GM19025 (cell line): ENCODE measurements at regions not wholly inside any gene's neighbourhood (a gene's known extent, or its start where the extent isn't known, plus 50 kb on each side); places are given as distances from the start of the nearest gene placed in this dataset.
"Not testable (repeated sequence)": the region's sequence is repeated elsewhere in the genome, so short reads cannot be mapped to it uniquely, and the experiment has no call there.

Experiments
- ATAC-seq: cut with Tn5 transposase; IDR thresholded peaks from one replicate; pipeline ENCODE4 v1.9.1; 2021; ENCODE audit warnings: mild to moderate bottlenecking, low read depth, moderate library complexity; ENCODE audit not compliant: unreplicated experiment

DNA sequence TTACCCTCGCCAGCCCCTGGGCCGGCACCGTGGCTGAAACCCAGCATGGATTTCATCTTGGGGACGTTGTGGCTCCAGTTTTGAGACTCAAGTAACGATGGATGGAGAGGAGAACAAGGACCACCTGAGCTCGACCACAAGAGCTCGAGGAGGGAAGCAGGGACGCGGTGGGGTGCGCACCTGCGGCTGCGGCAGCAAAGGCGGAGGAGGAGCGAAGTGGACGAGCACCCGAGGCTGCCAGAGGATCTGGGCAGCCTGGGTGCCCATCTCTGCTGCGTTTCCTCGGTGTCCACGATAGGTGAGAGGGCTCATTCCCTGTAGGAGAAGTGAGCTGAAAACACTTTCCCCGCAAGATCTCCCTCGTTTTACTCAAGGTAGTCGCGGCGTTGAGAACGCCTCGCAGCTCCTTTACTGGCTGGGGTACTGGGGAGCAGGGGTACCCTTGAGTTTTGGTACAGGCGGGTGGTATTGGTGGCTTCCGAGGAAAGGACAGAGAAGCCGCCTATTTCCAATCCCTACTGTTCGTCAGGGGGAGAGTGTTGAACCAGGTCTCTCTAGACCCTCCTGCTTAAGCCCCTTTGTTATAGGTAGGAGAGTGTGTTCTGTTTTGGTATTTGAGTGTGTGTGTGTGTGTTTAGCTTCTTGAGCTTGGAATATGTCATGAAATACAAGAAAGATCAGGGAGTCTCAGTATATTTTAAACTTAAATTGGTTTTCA, 137.7 kb downstream of the TRIM27 start:
- ATAC-seq, result no peak

DNA sequence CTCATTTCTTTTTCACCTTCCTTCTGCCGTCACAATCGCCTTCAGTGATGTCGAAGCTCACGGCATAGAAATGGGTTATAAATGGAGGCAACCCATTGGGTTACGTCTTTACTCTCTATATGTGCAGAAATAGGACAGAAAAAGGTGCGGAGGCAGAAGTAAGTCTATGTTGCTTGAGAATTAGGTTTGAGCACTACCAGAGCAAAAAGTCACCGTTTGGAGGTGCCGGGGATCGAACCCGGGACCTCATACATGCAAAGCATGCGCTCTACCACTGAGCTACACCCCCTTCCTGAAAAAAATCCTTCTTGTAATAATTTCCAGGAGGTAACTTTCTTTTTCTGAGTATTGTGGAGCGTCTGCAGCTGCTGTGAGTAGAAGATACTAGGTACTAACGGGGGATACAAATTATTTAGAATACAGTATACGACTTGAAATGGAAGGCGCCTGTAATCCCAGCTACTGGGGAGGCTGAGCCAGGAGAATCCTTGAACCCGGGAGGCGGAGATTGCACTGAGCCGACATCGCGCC, 134.2 kb downstream of the TRIM27 start:
- no peak for ATAC-seq

DNA sequence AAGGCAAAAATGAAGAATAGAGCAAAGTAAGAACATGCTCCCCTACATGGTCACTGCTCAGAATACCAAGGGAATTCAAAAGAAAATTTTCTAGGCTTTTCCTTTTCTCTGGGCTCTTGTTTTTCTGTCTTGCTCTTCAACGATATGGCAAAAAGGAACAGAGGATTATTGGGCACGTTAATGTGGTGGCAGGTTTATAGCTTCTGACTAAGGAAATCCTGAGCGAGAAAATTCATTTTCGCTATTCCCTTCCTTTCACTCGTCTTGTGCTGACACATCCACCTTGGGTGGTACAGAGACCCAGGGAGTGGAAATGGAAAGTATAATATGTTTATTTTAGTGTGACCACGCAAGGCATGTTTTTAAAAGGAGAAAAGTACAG, 132.8 kb downstream of the TRIM27 start:
- no peak for ATAC-seq

DNA sequence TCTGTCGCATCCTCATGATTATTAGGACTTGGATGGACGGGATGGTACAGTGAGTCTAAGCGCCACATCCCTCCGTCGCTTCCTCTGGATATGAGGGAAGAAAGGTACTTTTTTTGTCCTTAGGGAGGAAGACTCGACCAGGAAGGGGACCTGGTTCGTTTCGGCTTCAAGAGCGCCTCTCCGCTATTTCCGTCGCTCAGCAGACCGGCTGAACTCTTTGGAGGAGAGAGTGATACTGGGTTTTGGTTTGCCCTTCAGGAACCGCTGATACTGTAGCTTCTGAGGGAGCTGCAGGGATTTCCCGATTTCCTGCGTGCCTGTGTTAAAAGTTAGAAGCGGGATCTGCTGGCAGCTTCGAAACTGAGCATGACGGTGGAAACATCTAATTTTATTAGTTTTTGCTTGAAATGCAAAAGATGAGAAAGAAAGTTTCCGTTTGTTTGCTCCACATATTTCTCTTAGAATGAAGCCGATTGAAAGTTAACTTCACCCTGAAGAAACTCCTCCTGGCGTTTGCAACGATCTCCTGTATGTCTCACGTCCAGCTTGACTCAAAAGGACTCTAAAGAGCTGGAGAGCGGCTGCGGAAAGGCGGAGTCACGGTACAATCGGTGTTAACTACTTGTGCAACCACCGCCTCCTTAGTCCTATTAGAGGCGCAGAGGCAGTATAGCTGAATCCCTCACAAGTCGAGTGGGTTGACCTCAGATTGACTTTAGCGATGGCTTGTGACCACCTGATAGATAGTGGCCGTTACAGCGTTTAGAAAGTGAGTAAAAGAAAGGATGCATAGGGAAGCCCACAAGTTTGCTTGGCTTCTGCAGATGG, 129.4 kb downstream of the TRIM27 start:
- no peak for ATAC-seq

DNA sequence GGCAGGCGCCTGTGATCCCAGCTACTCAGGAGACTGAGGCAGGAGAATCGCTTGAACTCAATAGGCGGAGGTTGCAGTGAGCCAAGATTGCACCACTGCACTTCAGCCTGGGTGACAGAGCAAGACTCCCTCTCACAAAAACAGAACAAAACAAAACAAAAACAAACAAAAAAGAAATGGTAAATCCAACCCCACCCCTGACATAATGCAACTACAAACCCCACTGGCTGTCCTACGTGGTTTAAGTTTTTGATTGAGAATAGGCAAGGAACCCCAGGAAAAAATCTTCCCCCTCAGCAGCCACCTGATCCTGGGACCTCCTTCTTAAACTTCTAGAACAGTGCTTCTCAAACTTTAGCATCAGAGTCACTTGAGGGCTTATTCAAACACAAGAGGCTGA, 123.1 kb downstream of the TRIM27 start:
- ATAC-seq, result not testable (repeated sequence)

DNA sequence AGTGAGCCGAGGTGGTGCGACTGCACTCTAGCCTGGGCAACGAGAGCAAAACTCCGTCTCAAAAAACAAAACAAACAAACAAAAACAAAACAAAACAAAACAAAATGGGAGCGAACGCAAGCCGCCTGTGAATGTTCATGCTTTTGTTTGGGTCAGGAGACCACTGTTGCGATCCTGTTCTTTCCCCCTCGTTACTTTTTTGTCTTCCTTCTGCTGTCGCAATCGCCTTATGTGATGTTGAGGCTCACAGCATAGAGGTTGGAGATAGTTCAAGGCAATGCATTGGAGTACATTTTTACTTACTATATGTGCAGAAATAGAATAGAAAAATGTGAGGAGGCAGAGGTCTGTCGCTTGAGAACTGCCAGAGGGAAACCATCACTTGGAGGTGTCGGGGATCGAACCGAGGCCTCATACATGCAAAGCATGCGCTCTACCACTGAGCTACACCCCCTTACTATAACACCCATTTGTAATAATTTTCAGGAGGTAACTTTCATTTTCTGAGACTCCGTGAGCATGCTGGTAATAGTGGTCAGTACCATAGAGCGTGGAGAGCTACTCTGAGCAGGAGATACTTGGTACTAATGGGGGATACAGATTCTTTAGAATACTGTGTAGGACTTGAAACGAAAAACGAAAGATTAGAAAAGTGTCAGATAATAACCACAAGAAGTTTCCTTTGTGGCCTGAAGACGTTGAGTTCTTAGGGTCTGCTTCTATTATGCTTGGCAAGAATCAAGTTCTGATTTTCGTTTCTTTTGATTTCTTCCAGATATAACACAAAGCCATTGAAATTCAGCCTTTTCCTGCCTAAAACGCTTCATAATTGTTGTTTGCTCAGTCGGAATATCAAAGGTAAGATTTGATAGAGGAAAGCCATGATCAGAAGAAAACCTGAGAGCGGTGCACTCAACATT, 121.1 kb downstream of the TRIM27 start:
- ATAC-seq, result no peak

DNA sequence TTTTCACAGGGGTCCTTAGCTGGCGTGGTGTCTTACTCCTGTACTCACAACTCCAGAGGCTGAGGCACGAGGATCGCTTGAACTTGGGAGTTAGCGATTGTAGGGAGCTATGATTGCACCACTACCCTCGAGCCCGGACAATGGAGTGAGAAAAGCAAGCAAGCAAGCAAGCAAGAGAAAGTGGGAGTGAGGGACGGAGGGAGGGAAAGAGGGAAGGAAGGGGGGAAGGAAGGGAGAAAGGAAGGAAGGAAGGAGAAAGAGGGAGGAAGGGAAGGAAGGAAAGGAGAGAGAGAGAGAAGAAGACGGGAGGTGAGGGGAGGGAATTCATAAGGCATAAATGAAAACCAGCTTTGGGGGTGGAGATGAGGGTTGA, 120.5 kb downstream of the TRIM27 start:
- ATAC-seq, result no peak

DNA sequence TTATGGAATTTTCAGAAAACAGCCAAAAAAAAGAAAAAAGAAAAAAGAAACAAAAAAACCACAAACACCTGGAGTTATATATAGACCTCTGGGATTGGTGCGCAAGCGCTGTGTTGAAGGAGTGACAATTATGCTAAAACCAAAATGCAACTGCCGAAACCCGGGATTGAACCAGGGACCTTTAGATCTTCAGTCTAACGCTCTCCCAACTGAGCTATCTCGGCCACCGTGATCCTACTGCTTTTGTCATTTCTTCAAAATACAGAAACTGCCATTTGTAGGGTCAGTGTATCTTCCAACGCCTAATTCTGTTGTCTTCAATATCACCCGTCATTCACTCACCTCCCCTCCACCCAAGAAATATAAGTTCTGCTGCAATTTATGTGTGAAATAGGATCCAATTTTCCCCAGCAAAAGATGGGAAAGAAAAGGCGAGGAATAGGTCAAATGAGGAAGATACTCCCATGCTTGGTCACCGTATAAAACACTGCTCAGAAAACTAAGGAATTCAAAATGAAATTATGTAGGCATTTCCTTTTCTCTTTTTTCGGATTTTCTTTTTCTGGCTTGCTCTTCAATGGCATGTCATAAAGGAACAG, 116.0 kb downstream of the TRIM27 start:
- no peak for ATAC-seq

DNA sequence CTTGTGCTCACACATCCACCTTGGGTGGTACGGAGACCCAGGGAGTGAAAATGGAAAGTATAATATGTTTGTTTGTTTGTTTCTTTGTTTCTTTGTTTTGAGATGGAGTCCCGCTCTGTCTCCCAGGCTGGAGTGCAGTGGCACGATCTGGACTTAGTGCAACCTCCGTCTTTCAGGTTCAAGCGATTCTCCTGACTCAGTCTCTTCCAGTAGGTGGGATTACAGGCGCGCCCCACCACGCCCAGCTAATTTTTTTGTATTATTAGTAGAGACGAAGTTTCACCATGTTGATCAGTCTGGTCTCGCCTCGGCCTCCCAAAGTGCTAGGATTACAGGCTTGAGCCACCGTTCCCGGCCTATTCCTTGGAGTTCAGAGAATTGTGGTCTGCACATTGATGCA, 115.4 kb downstream of the TRIM27 start:
- no peak for ATAC-seq

DNA sequence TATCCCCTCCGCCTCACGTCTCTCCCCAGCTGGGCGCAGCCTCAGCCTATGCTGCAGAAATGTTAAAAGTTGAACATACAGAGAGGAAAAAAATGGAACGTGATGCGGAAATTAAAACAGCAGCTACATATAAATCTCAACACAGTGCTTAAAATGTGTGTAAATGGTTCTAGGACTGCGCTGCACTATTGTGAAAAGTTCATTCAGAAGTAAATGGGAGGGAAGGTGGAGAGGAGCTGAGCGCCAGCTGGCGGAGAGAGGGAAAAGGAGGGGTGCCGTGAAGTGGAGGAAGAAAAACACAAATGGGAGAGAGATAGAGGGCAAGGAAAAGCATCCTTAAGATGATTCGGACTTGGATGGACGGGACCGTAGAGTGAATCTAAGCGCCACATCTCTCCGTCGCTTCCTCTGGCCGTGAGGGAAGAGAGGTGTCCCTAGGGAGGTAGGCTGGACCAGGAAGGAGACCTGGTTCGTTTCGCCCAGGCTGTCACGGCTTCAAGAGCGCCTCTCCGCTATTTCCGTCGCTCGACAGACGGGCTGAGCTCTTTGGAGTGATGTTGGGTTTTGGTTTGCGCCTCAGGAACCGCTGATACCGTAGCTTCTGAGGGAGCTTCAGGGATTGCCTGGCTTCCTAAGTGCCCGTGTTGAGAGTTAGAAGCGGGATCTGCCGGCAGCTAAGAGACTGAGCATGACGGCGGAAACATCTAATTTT, 113.7 kb downstream of the TRIM27 start:
- ATAC-seq, result no peak

DNA sequence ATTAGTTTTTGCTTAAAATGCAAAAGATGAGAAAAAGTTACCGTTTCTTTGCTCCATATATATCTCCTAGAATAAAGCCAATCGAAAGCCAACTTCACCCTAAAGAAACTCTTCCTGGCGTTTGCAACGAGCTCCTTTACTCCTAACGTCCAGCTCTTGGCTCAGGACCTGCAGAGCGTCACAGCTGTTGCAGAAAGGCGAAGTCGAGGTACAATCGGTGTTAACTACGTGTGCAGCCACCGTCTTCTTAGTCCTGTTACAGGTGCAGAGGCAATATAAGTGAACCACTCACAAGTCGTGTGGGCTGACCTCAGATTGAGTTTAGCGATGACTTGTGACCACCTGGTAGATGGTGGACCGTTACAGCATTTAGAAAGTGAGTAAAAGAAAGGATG, 113.1 kb downstream of the TRIM27 start:
- ATAC-seq, result no peak

DNA sequence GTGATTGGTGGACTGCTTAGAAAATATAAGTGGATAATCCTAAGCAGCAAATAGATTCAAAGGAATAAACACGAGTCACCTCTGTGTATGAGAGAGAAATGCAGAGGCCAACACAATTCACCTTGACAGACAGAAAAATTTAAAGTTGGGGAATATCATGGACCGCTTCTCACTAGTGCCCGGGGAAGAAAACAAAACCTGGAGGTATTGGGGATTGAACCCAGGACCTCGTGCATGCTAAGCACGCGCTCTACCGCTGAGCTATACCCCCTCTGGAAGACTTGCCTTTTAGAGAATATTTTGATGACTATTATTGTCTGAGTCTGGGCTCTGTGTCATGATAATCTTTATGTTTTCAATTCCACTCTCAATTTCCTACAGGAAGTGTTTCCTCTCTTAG, 111.9 kb downstream of the TRIM27 start:
- no peak for ATAC-seq

DNA sequence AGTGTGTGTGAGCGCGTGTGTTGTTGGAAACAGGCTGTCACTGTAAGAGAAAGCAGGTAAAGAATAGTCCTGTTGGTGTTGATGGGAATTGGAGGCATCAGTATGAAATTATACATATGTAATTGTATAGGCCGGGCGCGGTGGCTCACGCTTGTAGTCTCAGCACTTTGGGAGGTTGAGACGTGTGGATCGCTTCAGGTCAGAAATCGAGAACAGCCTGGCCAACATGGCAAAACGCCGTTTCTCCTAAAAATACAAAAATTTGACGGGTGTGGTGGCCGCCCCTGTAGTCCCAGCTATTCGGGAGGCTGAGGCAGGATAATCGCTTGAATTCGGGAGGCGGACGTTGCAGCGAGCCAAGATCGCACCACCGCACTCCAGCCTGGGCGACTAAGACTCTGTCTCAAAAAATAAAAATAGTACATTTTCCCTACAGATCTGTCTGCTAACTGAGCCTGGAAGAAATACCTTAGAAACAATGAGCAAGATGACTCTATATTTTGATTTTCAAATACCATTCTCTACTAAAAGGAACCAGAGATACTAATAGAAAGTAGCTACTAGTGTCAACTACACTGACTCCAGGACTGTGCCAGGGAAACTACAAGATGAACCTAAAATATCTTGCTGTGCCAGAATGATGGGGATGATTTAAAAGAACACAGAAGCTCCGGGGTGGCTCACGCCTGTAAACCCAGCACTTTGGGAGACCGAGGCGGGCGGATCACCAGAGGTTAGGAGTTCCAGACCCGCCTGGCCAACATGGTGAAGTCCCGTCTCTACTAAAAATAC, 110.8 kb downstream of the TRIM27 start:
- ATAC-seq, result no peak

DNA sequence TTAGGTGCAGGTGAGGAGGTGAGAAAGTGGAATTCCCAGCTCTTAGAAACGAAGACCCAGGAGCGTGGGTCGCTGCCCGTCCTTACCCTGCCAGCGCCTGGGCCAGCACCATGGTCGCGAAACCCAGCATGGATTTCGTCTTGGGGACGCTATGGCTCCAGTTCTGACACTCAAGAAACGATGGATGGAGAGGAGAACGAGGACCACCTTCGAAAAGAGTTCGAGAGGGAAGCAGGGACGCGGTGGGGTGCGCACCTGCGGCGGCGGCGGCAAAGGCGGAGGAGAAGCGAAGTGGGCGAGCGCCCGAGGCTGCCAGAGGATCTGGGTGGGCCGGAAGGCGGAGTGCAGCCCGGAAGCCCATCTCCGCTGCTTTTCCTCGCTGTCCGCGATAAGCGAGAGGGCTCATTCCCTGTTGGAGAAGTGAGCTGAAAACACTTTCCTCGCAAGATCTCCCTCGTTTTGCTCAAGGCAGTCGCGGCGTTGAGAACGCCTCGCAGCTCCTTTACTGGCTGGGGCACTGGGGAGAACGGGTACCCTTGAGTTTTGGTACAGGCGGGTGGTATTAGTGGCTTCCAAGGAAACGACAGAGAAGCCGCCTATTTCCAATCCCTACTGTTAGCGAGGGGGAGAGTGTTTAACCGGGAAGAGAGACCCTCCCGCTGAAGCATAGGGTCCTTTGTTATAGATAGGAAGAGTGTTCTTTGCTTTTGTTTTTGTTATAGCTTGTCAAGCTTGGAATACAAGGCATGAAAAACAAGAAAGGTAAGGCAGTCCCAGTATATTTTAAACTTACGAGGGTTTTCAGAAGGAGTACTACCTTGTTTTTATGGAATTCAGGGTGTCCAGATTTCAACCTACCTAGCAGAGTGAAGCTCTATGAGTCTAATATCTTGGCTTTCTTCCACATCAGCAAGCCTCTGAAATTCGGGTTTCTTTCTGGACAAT, 109.5 kb downstream of the TRIM27 start:
- no peak for ATAC-seq

DNA sequence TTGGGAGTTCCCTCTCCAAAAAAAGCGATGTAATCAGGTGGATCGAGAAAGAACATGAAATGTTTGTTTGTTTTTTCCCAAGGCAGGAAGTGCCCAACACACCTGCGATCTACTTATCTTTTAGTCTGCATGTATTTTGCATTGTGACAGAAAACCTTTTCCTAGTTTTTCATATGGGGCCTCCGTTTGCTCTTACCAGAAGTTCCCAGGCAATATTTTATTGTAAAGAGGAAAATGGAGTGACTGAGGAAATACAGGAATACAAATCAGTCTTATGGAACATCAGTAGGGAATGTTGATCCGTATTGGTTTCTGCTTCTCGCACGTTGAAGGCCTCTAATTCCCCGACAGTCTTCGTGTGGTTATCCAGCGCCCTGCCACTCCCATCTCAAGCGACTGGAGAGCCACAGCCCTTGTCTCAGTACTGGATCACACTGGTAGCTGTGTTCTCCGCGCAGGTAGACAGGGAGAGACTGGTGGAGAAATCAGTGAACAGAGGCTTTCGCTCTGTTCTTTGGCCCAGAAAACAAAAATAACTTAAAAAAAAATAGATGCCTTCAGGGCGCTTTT, 107.4 kb downstream of the TRIM27 start:
- ATAC-seq, result no peak

DNA sequence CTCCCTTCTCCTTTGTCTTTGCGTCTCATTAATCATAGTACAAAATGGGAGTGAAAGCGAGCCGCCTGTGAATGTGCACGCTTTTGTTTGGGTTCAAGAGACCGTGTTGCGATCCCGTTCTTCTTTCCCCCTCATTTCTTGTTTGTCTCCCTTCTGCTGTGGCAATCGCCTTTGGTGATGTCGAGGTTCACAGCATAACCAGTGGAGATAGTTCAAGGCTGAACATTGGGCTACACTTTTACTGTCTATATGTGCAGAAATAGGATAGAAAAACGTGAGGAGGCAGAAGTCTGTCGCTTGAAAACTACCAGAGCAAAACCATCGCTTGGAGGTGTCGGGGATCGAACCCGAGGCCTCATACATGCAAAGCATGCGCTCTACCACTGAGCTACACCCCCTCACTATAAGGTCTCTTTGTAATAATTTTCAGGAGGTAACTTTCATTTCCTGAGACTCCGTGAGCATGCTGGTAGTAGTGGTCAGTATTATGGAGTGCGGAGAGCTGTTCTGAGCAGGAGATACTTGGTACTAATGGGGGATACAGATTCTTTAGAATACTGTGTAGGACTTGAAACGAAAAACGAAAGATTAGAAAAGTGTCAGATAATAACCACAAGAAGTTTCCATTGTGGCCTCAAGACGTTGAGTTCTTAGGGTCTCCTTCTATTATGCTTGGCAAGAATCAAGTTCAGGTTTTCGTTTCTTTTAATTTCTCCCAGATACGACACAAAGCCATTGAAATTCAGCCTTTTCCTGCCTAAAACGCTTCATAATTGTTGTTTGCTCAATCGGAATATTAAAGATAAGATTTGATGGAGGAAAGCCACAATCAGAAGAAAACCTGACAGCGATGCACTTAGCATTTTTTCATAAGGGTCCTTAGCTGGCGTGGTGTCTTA, 106.6 kb downstream of the TRIM27 start:
- no peak for ATAC-seq

DNA sequence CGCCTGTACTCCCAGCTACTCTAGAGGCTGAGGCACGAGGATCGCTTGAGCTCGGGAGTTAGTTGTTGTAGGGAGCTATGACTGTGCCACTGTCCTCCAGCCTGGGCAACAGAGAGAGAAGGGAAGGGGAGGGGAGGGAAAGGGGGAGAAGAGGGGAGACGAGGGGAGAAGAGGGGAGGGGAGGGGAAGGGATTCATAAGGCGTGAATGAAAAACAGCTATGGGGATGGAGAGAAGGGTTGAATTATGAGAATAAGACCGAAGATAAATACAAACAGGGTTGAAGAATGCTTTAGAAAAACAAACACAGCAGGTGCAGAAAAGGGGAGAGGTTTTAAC, 106.0 kb downstream of the TRIM27 start:
- no peak for ATAC-seq
